GM19324 (cell line): ENCODE measurements at regions not wholly inside any gene's neighbourhood (a gene's known extent, or its start where the extent isn't known, plus 50 kb on each side); places are given as distances from the start of the nearest gene placed in this dataset.

Experiments
- ATAC-seq: cut with Tn5 transposase; IDR thresholded peaks from one replicate; pipeline ENCODE4 v1.9.1; 2021; ENCODE audit warnings: mild to moderate bottlenecking, moderate library complexity; ENCODE audit not compliant: unreplicated experiment, low FRiP score

- ATAC-seq, result no peak
These were observed 51.5 kb upstream of the TMEM200A start for GRCh38 chr6:130314271-130314670.

- ATAC-seq, result no peak
These were observed 52.6 kb upstream of the TMEM200A start for GRCh38 chr6:130313206-130313605.

GRCh38 chr6:130309028-130309427 is 56.8 kb upstream of the TMEM200A start:
- ATAC-seq, result no peak

GRCh38 chr6:130307752-130308361 is 58.0 kb upstream of the TMEM200A start:
- no peak for ATAC-seq

GRCh38 chr6:130306377-130306776 is 59.4 kb upstream of the TMEM200A start:
- no peak for ATAC-seq

- no peak for ATAC-seq
These were observed 62.4 kb upstream of the TMEM200A start for GRCh38 chr6:130303431-130303830.

- no peak for ATAC-seq
These were observed 67.6 kb upstream of the TMEM200A start for GRCh38 chr6:130298258-130298657.

GRCh38 chr6:130296854-130297253 is 69.0 kb upstream of the TMEM200A start:
- no peak for ATAC-seq

GRCh38 chr6:130293800-130294199 is 71.0 kb upstream of the SAMD3 start:
- peak; percentile 67 for ATAC-seq

GRCh38 chr6:130288065-130288464 is 65.3 kb upstream of the SAMD3 start:
- ATAC-seq, result no peak

- peak; percentile 82 for ATAC-seq
These were observed 59.7 kb upstream of the SAMD3 start for GRCh38 chr6:130282234-130282995.

GRCh38 chr6:130276507-130276906 is 53.8 kb upstream of the SAMD3 start:
- ATAC-seq, result no peak

- no peak for ATAC-seq
These were observed 51.3 kb upstream of the SAMD3 start for GRCh38 chr6:130274007-130274406.
